H1 (cell line): ENCODE measurements at regions not wholly inside any gene's neighbourhood (a gene's known extent, or its start where the extent isn't known, plus 50 kb on each side); places are given as distances from the start of the nearest gene placed in this dataset.

Source experiments
- CTCF ChIA-PET: fragments of 300-600 bp; sonication (Branson Sonifier 250); formaldehyde crosslinking; loops from one replicate; lab custom pipeline; 2021; ENCODE audit not compliant: partially characterized antibody; lab: Charles Lee
- POLR2A ChIA-PET: fragments of 300-600 bp; sonication (Branson Sonifier 250); formaldehyde crosslinking; loops from one replicate; lab custom pipeline; 2021; ENCODE audit warnings: inconsistent platforms; ENCODE audit not compliant: partially characterized antibody; lab: Charles Lee
- DNase-seq, 2 experiments: peaks; one replicate each; pipeline versions ENCODE4 v3.0.0 to v3.0.0-alpha.2; 2010 to 2022; ENCODE audit warnings: low spot score in 2 of 2, low read depth in 1 of 2, mixed read lengths in 1 of 2
- FAIRE-seq: peaks from 2 replicates; lab custom pipeline; 2011; peaks lifted over from hg19 to GRCh38; lab: Jason Lieb, UNC
- H2AFZ ChIP-seq: 2 replicates; pipeline ENCODE4 v1.8.1; 2012; ENCODE audit warnings: low read length, inconsistent platforms
- H2AK5ac ChIP-seq: 2 replicates; pipeline ENCODE4 v1.6.1; 2013; ENCODE audit warnings: low read depth, low read length
- H2BK120ac ChIP-seq: replicated peaks from 2 replicates; pipeline ENCODE3; 2013; ENCODE audit warnings: low read depth, low read length, inconsistent platforms
- H2BK12ac ChIP-seq: 2 replicates; pipeline ENCODE4 v1.6.1; 2013; ENCODE audit warnings: low read depth, low read length
- H2BK15ac ChIP-seq: 2 replicates; pipeline ENCODE4 v1.6.1; 2013; ENCODE audit warnings: low read length
- H2BK20ac ChIP-seq: 2 replicates; pipeline ENCODE4 v1.6.1; 2013; ENCODE audit warnings: low read length
- H2BK5ac ChIP-seq: 2 replicates; pipeline ENCODE4 v1.6.1; 2013; ENCODE audit warnings: low read depth, low read length
- H3K14ac ChIP-seq: 2 replicates; pipeline ENCODE4 v1.6.1; 2013; ENCODE audit warnings: inconsistent platforms; ENCODE audit not compliant: insufficient read length
- H3K18ac ChIP-seq: 2 replicates; pipeline ENCODE4 v1.6.1; 2013; ENCODE audit warnings: low read length; ENCODE audit errors: extremely low read depth
- H3K23ac ChIP-seq: 2 replicates; pipeline ENCODE4 v1.6.1; 2013; ENCODE audit warnings: inconsistent platforms; ENCODE audit not compliant: insufficient read length
- H3K23me2 ChIP-seq: 2 replicates; pipeline ENCODE4 v1.6.1; 2013; ENCODE audit warnings: low read depth, low read length
- H3K27ac ChIP-seq: 2 replicates; pipeline ENCODE4 v1.6.1; 2011; ENCODE audit warnings: low read depth, low read length, inconsistent platforms
- H3K27me3 ChIP-seq, 4 experiments: replicated peaks in 1 of 4; 1 replicate in 1 of 4; 2 replicates in 3 of 4; pipeline versions ENCODE4 v1.6.1 to v1.8.1; 2011 to 2013; ENCODE audit warnings: low read length in 3 of 4, mild to moderate bottlenecking in 3 of 4, inconsistent platforms in 2 of 4, mixed read lengths in 2 of 4, moderate library complexity in 1 of 4; ENCODE audit not compliant: control insufficient read depth in 3 of 4, insufficient read depth in 3 of 4; ENCODE audit errors: extremely low read depth in 1 of 4
- H3K36me3 ChIP-seq, 4 experiments: 2 replicates each; pipeline versions ENCODE4 v1.6.1 to v1.8.1; 2011 to 2013; ENCODE audit warnings: mild to moderate bottlenecking in 4 of 4, low read length in 3 of 4, moderate library complexity in 2 of 4, control low read depth in 1 of 4, inconsistent platforms in 1 of 4; ENCODE audit not compliant: insufficient read depth in 4 of 4, control insufficient read depth in 2 of 4
- H3K4ac ChIP-seq: replicated peaks from 2 replicates; pipeline ENCODE3; 2013; ENCODE audit warnings: low read length, low read depth, mixed read lengths, inconsistent platforms; ENCODE audit not compliant: insufficient read length
- H3K4me1 ChIP-seq, 4 experiments: replicated peaks in 1 of 4; 1 replicate in 1 of 4; 2 replicates in 3 of 4; pipeline versions ENCODE4 v1.6.1 to v1.8.1; 2011 to 2013; ENCODE audit warnings: low read length in 3 of 4, inconsistent platforms in 2 of 4, mixed read lengths in 1 of 4; ENCODE audit not compliant: insufficient read depth in 4 of 4, control insufficient read depth in 3 of 4
- H3K4me2 ChIP-seq, 2 experiments: 2 replicates each; pipeline versions ENCODE4 v1.6.1 to v1.8.1; 2011 to 2013; ENCODE audit warnings: low read depth in 2 of 2, low read length in 2 of 2, control low read depth in 1 of 2, inconsistent platforms in 1 of 2, mild to moderate bottlenecking in 1 of 2; ENCODE audit not compliant: insufficient read depth in 1 of 2
- H3K4me3 ChIP-seq, 4 experiments: fragments of 200-600, 300-600 bp in 1 of 4; sonication (generic), shearing (Covaris generic), sonication (Bioruptor Twin) in 1 of 4; 2 replicates each; pipeline versions ENCODE4 v1.5.1 to v1.8.1; 2011 to 2016; ENCODE audit warnings: low read length in 4 of 4, low read depth in 3 of 4, control low read depth in 2 of 4, inconsistent platforms in 2 of 4, mild to moderate bottlenecking in 2 of 4, mixed read lengths in 1 of 4, moderate library complexity in 1 of 4; ENCODE audit not compliant: insufficient read depth in 2 of 4; ENCODE audit errors: extremely low read depth in 1 of 4
- H3K56ac ChIP-seq: replicated peaks from 2 replicates; pipeline ENCODE3; 2013; ENCODE audit warnings: low read depth, mild to moderate bottlenecking, mixed read lengths, low read length, inconsistent platforms; ENCODE audit not compliant: insufficient read length
- H3K79me1 ChIP-seq: 2 replicates; pipeline ENCODE4 v1.6.1; 2013; ENCODE audit warnings: low read depth, low read length, control low read depth
- H3K79me2 ChIP-seq, 2 experiments: 2 replicates each; pipeline versions ENCODE4 v1.6.1 to v1.8.1; 2012 to 2013; ENCODE audit warnings: low read length in 2 of 2, mild to moderate bottlenecking in 2 of 2, inconsistent platforms in 1 of 2; ENCODE audit not compliant: insufficient read depth in 2 of 2, control insufficient read depth in 1 of 2
- H3K9ac ChIP-seq, 4 experiments: replicated peaks in 1 of 4; 1 replicate in 1 of 4; 2 replicates in 3 of 4; pipeline versions ENCODE4 v1.6.1 to v1.8.1; 2011 to 2013; ENCODE audit warnings: low read depth in 3 of 4, low read length in 3 of 4, control low read depth in 2 of 4, mild to moderate bottlenecking in 2 of 4, moderate library complexity in 2 of 4, inconsistent platforms in 1 of 4; ENCODE audit errors: extremely low read depth in 1 of 4
- H3K9me3 ChIP-seq, 2 experiments: 2 replicates each; pipeline versions ENCODE4 v1.6.1 to v1.8.1; 2012 to 2013; ENCODE audit warnings: mild to moderate bottlenecking in 2 of 2, moderate library complexity in 2 of 2, control low read depth in 1 of 2, inconsistent platforms in 1 of 2, low read depth in 1 of 2, low read length in 1 of 2, mixed read lengths in 1 of 2; ENCODE audit not compliant: insufficient read depth in 2 of 2
- H4K20me1 ChIP-seq, 2 experiments: replicated peaks in 1 of 2; 2 replicates each; pipeline versions ENCODE3 to v1.8.1; 2011 to 2013; ENCODE audit warnings: inconsistent platforms in 2 of 2, low read length in 2 of 2, mild to moderate bottlenecking in 1 of 2; ENCODE audit not compliant: insufficient read depth in 2 of 2, control insufficient read depth in 1 of 2
- H4K5ac ChIP-seq: 2 replicates; pipeline ENCODE4 v1.6.1; 2013; ENCODE audit warnings: low read length, low read depth, mixed read lengths, inconsistent platforms; ENCODE audit not compliant: insufficient read length
- H4K8ac ChIP-seq: 2 replicates; pipeline ENCODE4 v1.8.0; 2013; ENCODE audit warnings: mild to moderate bottlenecking, moderate library complexity, low read length, inconsistent platforms; ENCODE audit not compliant: insufficient read depth; ENCODE audit errors: extremely low read depth
- H4K91ac ChIP-seq: replicated peaks from 2 replicates; pipeline ENCODE3; 2013; ENCODE audit warnings: low read length, mixed read lengths, inconsistent platforms; ENCODE audit not compliant: insufficient read length
- CTBP2 ChIP-seq: IDR thresholded peaks from 2 replicates; pipeline ENCODE4 v1.7.0; 2011; ENCODE audit warnings: borderline replicate concordance, mild to moderate bottlenecking, moderate library complexity, mixed read lengths, low read length; ENCODE audit not compliant: insufficient read depth, insufficient read length
- EP300 ChIP-seq, 2 experiments: IDR thresholded peaks; 1 replicate in 1 of 2; 2 replicates in 1 of 2; pipeline ENCODE4 v1.6.1; 2011 to 2012; ENCODE audit warnings: low read depth in 2 of 2, low read length in 2 of 2, mild to moderate bottlenecking in 2 of 2, borderline replicate concordance in 1 of 2, inconsistent platforms in 1 of 2, moderate library complexity in 1 of 2
- GTF2F1 ChIP-seq: IDR thresholded peaks from 2 replicates; pipeline ENCODE4 v1.6.1; 2012; ENCODE audit warnings: low read depth, low read length, improper control_type of control experiment, borderline replicate concordance
- HDAC6 ChIP-seq: IDR thresholded peaks from one replicate; pipeline ENCODE4 v1.7.1; 2012; ENCODE audit warnings: low read depth, mild to moderate bottlenecking, inconsistent platforms, low read length, moderate library complexity
- RFX5 ChIP-seq: IDR thresholded peaks from 2 replicates; pipeline ENCODE4 v1.6.1; 2011; ENCODE audit warnings: low read depth, low read length, improper control_type of control experiment, borderline replicate concordance
- WGBS, 2 experiments: shearing (Covaris generic) in 1 of 2; methylation state at CpG; one replicate each; pipeline versions ENCODE4 v1.1.6 to v1.1.7; 2013 to 2015; ENCODE audit warnings: low lambda C conversion rate in 2 of 2, mixed read lengths in 2 of 2, inconsistent platforms in 1 of 2, low coverage in 1 of 2, missing lambda C conversion rate in 1 of 2; ENCODE audit not compliant: insufficient replicate concordance in 2 of 2, insufficient coverage in 1 of 2, insufficient read length in 1 of 2; ENCODE audit errors: extremely low coverage in 1 of 2, missing lambda C conversion rate in 1 of 2; 5-methylcytosine and 5-hydroxymethylcytosine counted together
- TF ChIP-seq, protein P1 (sequence below): IDR thresholded peaks from 2 replicates; pipeline ENCODE4 v1.6.1; 2011; ENCODE audit warnings: low read depth, mild to moderate bottlenecking, low read length; ENCODE audit not compliant: insufficient read depth

DNA sequence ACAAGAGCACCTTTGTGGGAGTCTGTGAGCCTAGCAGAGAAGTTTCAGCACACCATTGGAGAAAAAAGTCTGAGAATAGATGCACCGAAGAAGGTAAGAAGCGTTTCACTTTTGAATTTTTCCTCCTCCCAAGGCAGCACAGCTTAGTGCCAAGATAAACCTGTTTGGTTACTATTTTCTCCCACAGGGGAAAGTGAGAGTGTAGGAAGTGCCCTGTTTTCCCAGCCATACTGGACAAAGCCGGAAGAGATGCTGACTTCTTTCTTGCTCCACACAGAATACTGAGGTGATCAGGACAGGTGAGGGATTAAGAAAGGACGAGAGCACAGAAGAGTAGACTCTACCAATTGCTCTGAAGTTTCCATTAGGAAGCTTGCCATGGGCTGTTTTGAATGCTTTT, 1011.0 kb upstream of the MIR17HG start:
- Histone ChIP-seq H3K9me3 (no peaks in the 10 kb centered on the region), H3K4me2 (no peak overlapping the region), H4K5ac (no peak overlapping the region), H4K20me1 (no peaks in the 10 kb centered on the region), H2BK15ac (no peak overlapping the region), H3K36me3 (no peaks in the 10 kb centered on the region), H3K4me3 (no peak overlapping the region), H2BK20ac (no peak overlapping the region)
- POLR2A ChIA-PET, result no interaction called here
- no peak for FAIRE-seq
- no peak for TF ChIP-seq GTF2F1
- TF ChIP-seq CTBP2, result no peak
- no peak for TF ChIP-seq HDAC6
- TF ChIP-seq RFX5, result no peak
- TF ChIP-seq, protein P1, sequence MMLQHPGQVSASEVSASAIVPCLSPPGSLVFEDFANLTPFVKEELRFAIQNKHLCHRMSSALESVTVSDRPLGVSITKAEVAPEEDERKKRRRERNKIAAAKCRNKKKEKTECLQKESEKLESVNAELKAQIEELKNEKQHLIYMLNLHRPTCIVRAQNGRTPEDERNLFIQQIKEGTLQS, result no peak
- TF ChIP-seq EP300 (IDR thresholded peaks at IDR 0.05; ENCODE audit: borderline replicate concordance in 1 of 2, low read depth in 2 of 2, low read length in 2 of 2), result no peak
- TF ChIP-seq, all 59 proteins: peak for 0
- no peak overlapping the region for H4K8ac ChIP-seq
- CTCF ChIA-PET, result no interaction called here
- H4K91ac ChIP-seq, result no peak overlapping the region
- H2BK120ac ChIP-seq, result no peak overlapping the region
- 0 out of 2 replicates have a peak overlapping the region, but pooled peaks have one; percentile 14 for H2AFZ ChIP-seq
- H3K4ac ChIP-seq, result no peak overlapping the region
- H2BK5ac ChIP-seq, result no peak overlapping the region
- H3K27me3 ChIP-seq, result no peaks in the 10 kb centered on the region
- H3K18ac ChIP-seq, result no peak overlapping the region
- H3K14ac ChIP-seq, result no peak overlapping the region
- H2AK5ac ChIP-seq, result no peak overlapping the region
- H2BK12ac ChIP-seq, result no peak overlapping the region
- H3K79me2 ChIP-seq, result no peaks in the 10 kb centered on the region
- no peaks in the 10 kb centered on the region for H3K4me1 ChIP-seq
- no peak overlapping the region for H3K56ac ChIP-seq
- no peak overlapping the region for H3K23ac ChIP-seq
- no peak for DNase-seq
- no peak overlapping the region for H3K9ac ChIP-seq
- H3K79me1 ChIP-seq, result no peaks in the 10 kb centered on the region
- 56% methylated on average over 4 of the region's 4 CpGs; no CpG with 5 or more reads in 1 of the 2 experiments for WGBS, 2 experiments
- no peaks in the 10 kb centered on the region for H3K23me2 ChIP-seq
- no peak overlapping the region for H3K27ac ChIP-seq
